Panc1 (cell line): ENCODE measurements at regions not wholly inside any gene's neighbourhood (a gene's known extent, or its start where the extent isn't known, plus 50 kb on each side); places are given as distances from the start of the nearest gene placed in this dataset.

Source experiments
- ATAC-seq: fragments of 200-7000 bp; cut with Tn5 transposase; 2 replicates; pipeline ENCODE4 v1.9.1; 2020; ENCODE audit warnings: mild to moderate bottlenecking, moderate library complexity
- BruUV-seq: library from RNA; stranded (reverse); fragments of 400-500 nt; replicated peaks from 2 replicates; lab custom pipeline; 2021; lab: Mats Ljungman, UMichigan
- CTCF ChIA-PET: fragments of 300-600 bp; sonication (Branson Sonifier 250); formaldehyde crosslinking; loops from one replicate; lab custom pipeline; 2022; ENCODE audit warnings: antibody characterized with exemption; lab: Charles Lee
- POLR2A ChIA-PET: fragments of 300-600 bp; sonication (Branson Sonifier 250); formaldehyde crosslinking; loops from one replicate; lab custom pipeline; 2022; ENCODE audit warnings: antibody characterized with exemption; lab: Charles Lee
- DNase-seq: peaks from one replicate; pipeline ENCODE4 v3.0.0-alpha.2; 2010; ENCODE audit warnings: low read depth, low spot score
- H3K27ac ChIP-seq: 2 replicates; pipeline ENCODE4 v1.5.1; 2011; ENCODE audit warnings: mild to moderate bottlenecking, low read length, inconsistent platforms
- H3K27me3 ChIP-seq: fragments of 200-500 bp; sonication (Bioruptor generic); 2 replicates; pipeline ENCODE4 v1.6.0; 2014; ENCODE audit warnings: low read length, inconsistent platforms; ENCODE audit not compliant: control insufficient read depth, insufficient read depth
- H3K36me3 ChIP-seq: fragments of 200-500 bp; sonication (Bioruptor generic); 2 replicates; pipeline ENCODE4 v1.5.1; 2014; ENCODE audit warnings: inconsistent platforms, mild to moderate bottlenecking, low read length, moderate library complexity; ENCODE audit not compliant: control insufficient read depth, insufficient read depth
- H3K4me1 ChIP-seq: 2 replicates; pipeline ENCODE4 v1.5.1; 2011; ENCODE audit warnings: inconsistent platforms, mild to moderate bottlenecking, low read length, moderate library complexity; ENCODE audit not compliant: control insufficient read depth, insufficient read depth
- H3K4me3 ChIP-seq, 2 experiments: 2 replicates each; pipeline ENCODE4 v1.5.1; 2011 to 2012; ENCODE audit warnings: low read depth in 2 of 2, low read length in 2 of 2, mild to moderate bottlenecking in 2 of 2, inconsistent platforms in 1 of 2, moderate library complexity in 1 of 2
- H3K9me3 ChIP-seq: fragments of 200-500 bp; sonication (Bioruptor generic); 2 replicates; pipeline ENCODE4 v1.5.1; 2014; ENCODE audit warnings: low read depth, mild to moderate bottlenecking, inconsistent platforms, low read length, moderate library complexity; ENCODE audit not compliant: control insufficient read depth, insufficient read depth
- CTCF ChIP-seq: fragments of 450-650 bp; IDR thresholded peaks from 2 replicates; pipeline ENCODE4 v1.5.1; 2017; ENCODE audit warnings: mild to moderate bottlenecking
- POLR2AphosphoS5 ChIP-seq: IDR thresholded peaks from 2 replicates; pipeline ENCODE4 v1.6.1; 2012; ENCODE audit warnings: mild to moderate bottlenecking, low read depth, low read length, moderate library complexity
- REST ChIP-seq, 2 experiments: IDR thresholded peaks; 2 replicates each; pipeline ENCODE4 v1.6.1; 2011 to 2012; ENCODE audit warnings: low read depth in 2 of 2, control low read depth in 1 of 2, low read length in 1 of 2, mild to moderate bottlenecking in 1 of 2, moderate library complexity in 1 of 2; ENCODE audit not compliant: insufficient read depth in 1 of 2
- SIN3A ChIP-seq: IDR thresholded peaks from 2 replicates; pipeline ENCODE4 v1.6.1; 2012; ENCODE audit warnings: low read depth, mild to moderate bottlenecking, low read length, moderate library complexity, borderline replicate concordance; ENCODE audit not compliant: insufficient read depth
- TCF7L2 ChIP-seq: IDR thresholded peaks from 2 replicates; pipeline ENCODE4 v1.6.1; 2011; ENCODE audit warnings: mild to moderate bottlenecking, low read depth, low read length, inconsistent platforms
- in situ Hi-C: cut with HindIII; loops from 2 replicates; pipeline ENCODE4 v1.10.0; 2016; ENCODE audit warnings: low sequenced_read_pairs, low pct_unique_long_range_greater_than_20kb
- intact Hi-C: fragments of 100-400 bp; cut with micrococcal nuclease; formaldehyde crosslinking; loops from one replicate; pipeline ENCODE4 v1.10.0; 2022; ENCODE audit not compliant: unreplicated experiment

GRCh38 chr5:114928644-114929462 is 240.9 kb downstream of the TRIM36 start:
- no peak overlapping the region for H3K27ac ChIP-seq
- BruUV-seq, result no TSS peak
- ChIA-PET CTCF (no interaction called here), POLR2A (no interaction called here)
- no peaks in the 10 kb centered on the region for H3K27me3 ChIP-seq
- H3K9me3 ChIP-seq, result no peaks in the 10 kb centered on the region
- ATAC-seq, result no peak
- H3K4me3 ChIP-seq, result no peak overlapping the region
- in situ Hi-C loops (no loop called here), intact Hi-C loops (no loop called here)
- no peaks in the 10 kb centered on the region for H3K4me1 ChIP-seq
- no peaks in the 10 kb centered on the region for H3K36me3 ChIP-seq
- TF ChIP-seq TCF7L2, result no peak
- TF ChIP-seq POLR2AphosphoS5, result no peak
- TF ChIP-seq REST (IDR thresholded peaks at IDR 0.05; ENCODE audit: insufficient read depth in 1 of 2, low read depth in 2 of 2, low read length in 1 of 2), result no peak
- TF ChIP-seq CTCF, result no peak
- TF ChIP-seq SIN3A, result no peak
- DNase-seq, result no peak

GRCh38 chr5:114924769-114925168 is 244.9 kb downstream of the TRIM36 start:
- BruUV-seq, result no TSS peak

More at GRCh38 chr5:114924769-114925168, 244.9 kb downstream of the TRIM36 start:
- no peaks in the 10 kb centered on the region for H3K36me3 ChIP-seq
- in situ Hi-C loops, result no loop called here
- no peaks in the 10 kb centered on the region for H3K27me3 ChIP-seq
- no peaks in the 10 kb centered on the region for H3K4me1 ChIP-seq
- DNase-seq, result no peak
- CTCF ChIA-PET, result no interaction called here
- POLR2A ChIA-PET, result no interaction called here
- H3K27ac ChIP-seq, result no peak overlapping the region
- ATAC-seq, result no peak
- TF ChIP-seq SIN3A (no peak), REST (IDR thresholded peaks at IDR 0.05; ENCODE audit: insufficient read depth in 1 of 2, low read depth in 2 of 2, low read length in 1 of 2) (no peak), CTCF (no peak), POLR2AphosphoS5 (no peak)
- H3K9me3 ChIP-seq, result no peaks in the 10 kb centered on the region
- intact Hi-C loops, result no loop called here
- no peak overlapping the region for H3K4me3 ChIP-seq
